HuH-7.5 (cell line): ENCODE measurements at regions not wholly inside any gene's neighbourhood (a gene's known extent, or its start where the extent isn't known, plus 50 kb on each side); places are given as distances from the start of the nearest gene placed in this dataset.
"Not testable (repeated sequence)": the region's sequence is repeated elsewhere in the genome, so short reads cannot be mapped to it uniquely, and the experiment has no call there.

Experiments
- DNase-seq: peaks from one replicate; pipeline ENCODE4 v3.0.0; 2011; ENCODE audit warnings: low spot score

- no peak for DNase-seq
Measured at GRCh38 chr3:101913168-101913567, 63.9 kb downstream of the NFKBIZ start.

GRCh38 chr3:101917761-101918160 lies 68.4 kb downstream of the NFKBIZ start:
- DNase-seq = not testable (repeated sequence)

GRCh38 chr3:101922151-101922725 lies 72.9 kb downstream of the NFKBIZ start:
- not testable (repeated sequence) for DNase-seq

- DNase-seq = not testable (repeated sequence)
Measured at GRCh38 chr3:101924621-101925020, 75.3 kb downstream of the NFKBIZ start.

- DNase-seq = not testable (repeated sequence)
Measured at GRCh38 chr3:101925124-101925523, 75.8 kb downstream of the NFKBIZ start.

- DNase-seq = no peak
Measured at GRCh38 chr3:101925564-101925963, 76.2 kb downstream of the NFKBIZ start.

- no peak for DNase-seq
Measured at GRCh38 chr3:101926594-101927105, 77.3 kb downstream of the NFKBIZ start.

GRCh38 chr3:101928890-101929289 lies 79.6 kb downstream of the NFKBIZ start:
- DNase-seq = no peak

GRCh38 chr3:101931081-101931480 lies 81.8 kb downstream of the NFKBIZ start:
- DNase-seq = no peak

- DNase-seq = no peak
Measured at GRCh38 chr3:101932326-101933068, 83.2 kb downstream of the NFKBIZ start.

GRCh38 chr3:101936419-101937356 lies 87.4 kb downstream of the NFKBIZ start:
- no peak for DNase-seq

- peak; percentile 36 for DNase-seq
Measured at GRCh38 chr3:101938262-101938847, 89.0 kb downstream of the NFKBIZ start.

GRCh38 chr3:101939361-101940049 lies 90.2 kb downstream of the NFKBIZ start:
- no peak for DNase-seq

- DNase-seq = no peak
Measured at GRCh38 chr3:101940521-101941317, 91.4 kb downstream of the NFKBIZ start.

GRCh38 chr3:101941318-101942040 lies 92.2 kb downstream of the NFKBIZ start:
- DNase-seq = no peak

- DNase-seq = no peak
Measured at GRCh38 chr3:101942356-101942755, 93.0 kb downstream of the NFKBIZ start.

- DNase-seq = no peak
Measured at GRCh38 chr3:101943029-101943428, 93.7 kb downstream of the NFKBIZ start.

GRCh38 chr3:101944308-101944707 lies 95.0 kb downstream of the NFKBIZ start:
- DNase-seq = no peak

- DNase-seq = no peak
Measured at GRCh38 chr3:101945980-101946379, 96.7 kb downstream of the NFKBIZ start.

GRCh38 chr3:101946906-101947305 lies 97.6 kb downstream of the NFKBIZ start:
- DNase-seq = no peak
